ENCODE measurements at regions not wholly inside any gene's neighbourhood (a gene's known extent, or its start where the extent isn't known, plus 50 kb on each side); places are given as distances from the start of the nearest gene placed in this dataset.
A peak's percentile ranks its signal among the peaks of the same experiment; 100 is the strongest.

- TF ChIP-seq JUNB (IDR thresholded peaks at IDR 0.05; ENCODE audit: unreplicated experiment) (no peak), EZH2 (IDR thresholded peaks at IDR 0.05; ENCODE audit: low read depth, unreplicated experiment) (no peak), EZH2phosphoT487 (IDR thresholded peaks at IDR 0.05; ENCODE audit: unreplicated experiment) (no peak), STAT1 (IDR thresholded peaks at IDR 0.05; ENCODE audit: unreplicated experiment) (no peak)
Measured at GRCh38 chr7:94252971-94253370, 141.7 kb upstream of the COL1A2 start (continued).

- Mint-ChIP-seq H3K9me3 (no peaks in the 10 kb centered on the region; the same call in 2 of the 3 replicates), H3K27ac (no peak overlapping the region), H3K4me1 (peaks cover 17% of the 10 kb centered on the region), H3K4me3 (no peak overlapping the region), H3K27me3 (ENCODE audit: insufficient read depth, low read depth, poor library complexity) (no peaks in the 10 kb centered on the region), H3K36me3 (ENCODE audit: low read depth) (no peaks in the 10 kb centered on the region)
- no peaks in the 10 kb centered on the region for H3K36me3 ChIP-seq (ENCODE audit: insufficient read depth)
- H3K4me3 ChIP-seq, result no peak overlapping the region
- DNase-seq (ENCODE audit: low spot score), result no peak
- no peak for TF ChIP-seq ETS1 (IDR thresholded peaks at IDR 0.05)
- TF ChIP-seq POLR2AphosphoS5 (IDR thresholded peaks at IDR 0.05; ENCODE audit: low read depth), result no peak
- no peak for TF ChIP-seq ZNF462 (CRISPR knock-in tag; IDR thresholded peaks at IDR 0.05)
- no peak for TF ChIP-seq REST (IDR thresholded peaks at IDR 0.05; ENCODE audit: unreplicated experiment)
- TF ChIP-seq EZH2phosphoT487 (IDR thresholded peaks at IDR 0.05; ENCODE audit: unreplicated experiment), result no peak
- TF ChIP-seq ZNF331 (CRISPR knock-in tag; IDR thresholded peaks at IDR 0.05; ENCODE audit: low read depth), result no peak
- TF ChIP-seq STAT1 (IDR thresholded peaks at IDR 0.05; ENCODE audit: unreplicated experiment), result no peak
- 0 out of 2 replicates have a peak, but pooled peaks cover 4% of the 10 kb centered on the region for H3K9me2 ChIP-seq (ENCODE audit: insufficient read depth)
- ATAC-seq, result no peak
- H3K4me2 ChIP-seq, result no peak overlapping the region
- no peaks in the 10 kb centered on the region for H4K20me1 ChIP-seq (replicated peaks; ENCODE audit: insufficient read depth)
- peak overlapping the region; percentile 67; the same call in 1 of the 2 replicates for H2AFZ ChIP-seq
- H3K27me3 ChIP-seq (ENCODE audit: insufficient read depth), result no peaks in the 10 kb centered on the region
- no peaks in the 10 kb centered on the region for H3F3A ChIP-seq (replicated peaks; ENCODE audit: low read depth)
- no peaks in the 10 kb centered on the region for H3K79me2 ChIP-seq (replicated peaks; ENCODE audit: insufficient read depth)
- H3K4me1 ChIP-seq (ENCODE audit: insufficient read depth), result peaks cover 13% of the 10 kb centered on the region
- no peak overlapping the region for H3K27ac ChIP-seq (ENCODE audit: low read depth)
Measured at GRCh38 chr7:94253686-94254085, 141.0 kb upstream of the COL1A2 start.
